ENCODE measurements at regions not wholly inside any gene's neighbourhood (a gene's known extent, or its start where the extent isn't known, plus 50 kb on each side); places are given as distances from the start of the nearest gene placed in this dataset.

GRCh38 chr10:118106426-118106825, 59.7 kb upstream of the RAB11FIP2 start:
- Histone ChIP-seq H3K27me3 (replicated peaks; ENCODE audit: insufficient read depth, low read depth, low read length, poor library complexity) (peaks cover 58% of the 10 kb centered on the region), H3K27ac (ENCODE audit: low read depth, low read length, poor library complexity, severe bottlenecking) (no peak overlapping the region), H3K4me1 (ENCODE audit: insufficient read depth, low read length, poor library complexity, severe bottlenecking) (no peaks in the 10 kb centered on the region), H3K36me3 (ENCODE audit: insufficient read depth, low read length, poor library complexity, severe bottlenecking) (no peaks in the 10 kb centered on the region), H3K4me3 (ENCODE audit: low read depth, low read length, poor library complexity, severe bottlenecking) (no peak overlapping the region), H3K9me3 (ENCODE audit: low read depth, low read length, poor library complexity, severe bottlenecking) (no peaks in the 10 kb centered on the region)
- DNase-seq (ENCODE audit: low spot score): peak; percentile 31
- intact Hi-C loops (cut with micrococcal nuclease; ENCODE audit: unreplicated experiment): loop anchor here (2.0 to 10.0 kb wide), 4 partner anchors 246 to 609 kb away; no protein-coding TSS in a partner anchor
- CTCF ChIA-PET: interaction anchor here (1.1 kb wide), 1 partner anchor 610 kb away, joined by 3 read pairs; no protein-coding TSS in a partner anchor
- POLR2A ChIA-PET (ENCODE audit: low non-redundant PET): no interaction called here
- TF ChIP-seq EZH2 (IDR thresholded peaks at IDR 0.05; ENCODE audit: borderline replicate concordance, low read depth, low read length, poor library complexity, severe bottlenecking) (no peak), CTCF (conservative IDR thresholded peaks at IDR 0.05; ENCODE audit: low read depth, low read length) (peak; percentile 63)
- no TSS peak for BruUV-seq (replicated peaks)

- BruUV-seq (replicated peaks): no TSS peak
- H3K27ac ChIP-seq (ENCODE audit: low read depth, low read length, poor library complexity, severe bottlenecking): no peak overlapping the region
- ChIA-PET CTCF (no interaction called here), POLR2A (ENCODE audit: low non-redundant PET) (no interaction called here)
- intact Hi-C loops (cut with micrococcal nuclease; ENCODE audit: unreplicated experiment): loop anchor here (10.0 kb wide), 1 partner anchor 387 kb away; no protein-coding TSS in a partner anchor
- DNase-seq (ENCODE audit: low spot score): no peak
- H3K4me1 ChIP-seq (ENCODE audit: insufficient read depth, low read length, poor library complexity, severe bottlenecking): no peaks in the 10 kb centered on the region
- H3K9me3 ChIP-seq (ENCODE audit: low read depth, low read length, poor library complexity, severe bottlenecking): no peaks in the 10 kb centered on the region
- H3K36me3 ChIP-seq (ENCODE audit: insufficient read depth, low read length, poor library complexity, severe bottlenecking): no peaks in the 10 kb centered on the region
- no peak overlapping the region for H3K4me3 ChIP-seq (ENCODE audit: low read depth, low read length, poor library complexity, severe bottlenecking)
- TF ChIP-seq EZH2 (IDR thresholded peaks at IDR 0.05; ENCODE audit: borderline replicate concordance, low read depth, low read length, poor library complexity, severe bottlenecking): no peak
- TF ChIP-seq CTCF (conservative IDR thresholded peaks at IDR 0.05; ENCODE audit: low read depth, low read length): no peak
- peaks cover 29% of the 10 kb centered on the region for H3K27me3 ChIP-seq (replicated peaks; ENCODE audit: insufficient read depth, low read depth, low read length, poor library complexity)
Observed at GRCh38 chr10:118102121-118102520, 55.4 kb upstream of the RAB11FIP2 start.

GRCh38 chr10:118101501-118101900, 54.8 kb upstream of the RAB11FIP2 start:
- no peaks in the 10 kb centered on the region for H3K36me3 ChIP-seq (ENCODE audit: insufficient read depth, low read length, poor library complexity, severe bottlenecking)
- no peak overlapping the region for H3K4me3 ChIP-seq (ENCODE audit: low read depth, low read length, poor library complexity, severe bottlenecking)
- no peaks in the 10 kb centered on the region for H3K4me1 ChIP-seq (ENCODE audit: insufficient read depth, low read length, poor library complexity, severe bottlenecking)
- ChIA-PET CTCF (no interaction called here), POLR2A (ENCODE audit: low non-redundant PET) (no interaction called here)
- no peak for DNase-seq (ENCODE audit: low spot score)
- TF ChIP-seq EZH2 (IDR thresholded peaks at IDR 0.05; ENCODE audit: borderline replicate concordance, low read depth, low read length, poor library complexity, severe bottlenecking): no peak
- no peak for TF ChIP-seq CTCF (conservative IDR thresholded peaks at IDR 0.05; ENCODE audit: low read depth, low read length)
- H3K9me3 ChIP-seq (ENCODE audit: low read depth, low read length, poor library complexity, severe bottlenecking): no peaks in the 10 kb centered on the region
- H3K27ac ChIP-seq (ENCODE audit: low read depth, low read length, poor library complexity, severe bottlenecking): no peak overlapping the region
- H3K27me3 ChIP-seq (replicated peaks; ENCODE audit: insufficient read depth, low read depth, low read length, poor library complexity): peaks cover 23% of the 10 kb centered on the region
- intact Hi-C loops (cut with micrococcal nuclease; ENCODE audit: unreplicated experiment): loop anchor here (10.0 kb wide), 1 partner anchor 387 kb away; no protein-coding TSS in a partner anchor
- no TSS peak for BruUV-seq (replicated peaks)

Data from A673 (cell line).